ENCODE measurements at regions not wholly inside any gene's neighbourhood (a gene's known extent, or its start where the extent isn't known, plus 50 kb on each side); places are given as distances from the start of the nearest gene placed in this dataset.

DNA sequence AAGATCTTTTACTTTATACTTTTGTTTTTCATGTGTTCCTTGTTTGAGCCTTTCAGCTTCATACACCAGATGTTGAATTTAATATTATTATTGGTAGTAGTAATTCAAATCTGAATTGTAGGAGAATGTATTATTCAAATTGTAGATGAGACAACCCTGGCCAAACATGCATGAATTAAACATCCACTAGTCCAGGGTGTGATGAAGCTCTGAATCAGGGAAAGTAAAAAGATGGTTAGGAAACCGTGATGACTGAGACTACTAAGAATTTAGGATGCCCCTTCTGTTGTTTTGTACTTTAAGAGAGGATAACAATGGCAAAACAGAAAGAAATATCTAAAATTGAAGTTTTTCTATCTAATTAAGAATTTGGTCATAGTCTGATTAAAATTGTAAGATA is 227.8 kb upstream of the CDH2 start:
- no peak overlapping the region for H3K27ac ChIP-seq
- intact Hi-C loops (cut with DNase I) = no loop called here
- H3K4me1 ChIP-seq = no peaks in the 10 kb centered on the region
- H3K27me3 ChIP-seq = no peaks in the 10 kb centered on the region
- no peak for TF ChIP-seq CTCF (IDR thresholded peaks at IDR 0.05)
- no peak overlapping the region for H3K4me3 ChIP-seq
- H3K9me3 ChIP-seq = no peaks in the 10 kb centered on the region
- no peak for DNase-seq
- no peak overlapping the region for H3K9ac ChIP-seq (ENCODE audit: low read depth in 2 of 2, low read length in 2 of 2)
- no peaks in the 10 kb centered on the region for H3K36me3 ChIP-seq

DNA sequence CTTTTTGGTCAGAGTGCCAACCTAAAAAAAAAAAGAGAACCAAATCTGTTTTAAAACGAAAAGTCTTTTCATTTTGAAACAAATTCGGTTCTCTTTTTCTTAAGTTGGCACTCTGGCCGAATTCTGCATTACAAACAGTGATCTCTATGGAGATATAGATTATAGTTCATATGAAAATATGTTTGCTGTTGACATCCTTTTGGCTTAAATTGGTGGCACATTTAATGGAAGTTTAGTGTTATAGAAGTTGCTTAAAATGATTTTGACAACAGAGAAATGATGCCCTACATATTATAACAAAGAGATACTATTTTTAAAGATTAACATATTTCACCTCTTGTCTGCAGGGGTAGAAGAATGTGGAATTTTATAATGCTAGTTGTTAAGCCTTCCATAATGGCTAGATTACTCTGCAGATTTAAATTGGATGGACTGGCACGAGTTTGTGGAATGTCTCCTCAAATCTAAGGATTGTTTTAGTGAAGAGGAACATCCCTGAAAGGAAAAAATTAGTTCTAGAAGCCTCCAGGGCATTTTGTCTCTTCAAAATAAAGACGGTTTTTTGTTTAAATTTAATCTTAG is 222.9 kb upstream of the CDH2 start:
- TF ChIP-seq CTCF (IDR thresholded peaks at IDR 0.05) = no peak
- H3K9ac ChIP-seq (ENCODE audit: low read depth in 2 of 2, low read length in 2 of 2) = no peak overlapping the region
- H3K9me3 ChIP-seq = no peaks in the 10 kb centered on the region
- H3K27me3 ChIP-seq = no peaks in the 10 kb centered on the region
- no peak for DNase-seq
- no peak overlapping the region for H3K4me3 ChIP-seq
- no peaks in the 10 kb centered on the region for H3K4me1 ChIP-seq
- intact Hi-C loops (cut with DNase I) = no loop called here
- H3K36me3 ChIP-seq = no peaks in the 10 kb centered on the region
- H3K27ac ChIP-seq = no peak overlapping the region

- Histone ChIP-seq H3K9ac (ENCODE audit: low read depth in 2 of 2, low read length in 2 of 2) (no peak overlapping the region), H3K4me3 (no peak overlapping the region), H3K4me1 (no peaks in the 10 kb centered on the region), H3K36me3 (no peaks in the 10 kb centered on the region), H3K27me3 (no peaks in the 10 kb centered on the region), H3K27ac (no peak overlapping the region), H3K9me3 (no peaks in the 10 kb centered on the region)
- DNase-seq = no peak
- intact Hi-C loops (cut with DNase I) = no loop called here
- TF ChIP-seq CTCF (IDR thresholded peaks at IDR 0.05) = no peak
Measured at GRCh38 chr18:28398471-28398870, 221.5 kb upstream of the CDH2 start.

- Histone ChIP-seq H3K27ac (no peak overlapping the region), H3K4me3 (no peak overlapping the region), H3K36me3 (no peaks in the 10 kb centered on the region), H3K27me3 (no peaks in the 10 kb centered on the region), H3K9me3 (no peaks in the 10 kb centered on the region), H3K4me1 (no peaks in the 10 kb centered on the region), H3K9ac (ENCODE audit: low read depth in 2 of 2, low read length in 2 of 2) (no peak overlapping the region)
- no peak for TF ChIP-seq CTCF (IDR thresholded peaks at IDR 0.05)
- intact Hi-C loops (cut with DNase I) = no loop called here
- DNase-seq = no peak
Measured at GRCh38 chr18:28390022-28390421, 213.1 kb upstream of the CDH2 start.

DNA sequence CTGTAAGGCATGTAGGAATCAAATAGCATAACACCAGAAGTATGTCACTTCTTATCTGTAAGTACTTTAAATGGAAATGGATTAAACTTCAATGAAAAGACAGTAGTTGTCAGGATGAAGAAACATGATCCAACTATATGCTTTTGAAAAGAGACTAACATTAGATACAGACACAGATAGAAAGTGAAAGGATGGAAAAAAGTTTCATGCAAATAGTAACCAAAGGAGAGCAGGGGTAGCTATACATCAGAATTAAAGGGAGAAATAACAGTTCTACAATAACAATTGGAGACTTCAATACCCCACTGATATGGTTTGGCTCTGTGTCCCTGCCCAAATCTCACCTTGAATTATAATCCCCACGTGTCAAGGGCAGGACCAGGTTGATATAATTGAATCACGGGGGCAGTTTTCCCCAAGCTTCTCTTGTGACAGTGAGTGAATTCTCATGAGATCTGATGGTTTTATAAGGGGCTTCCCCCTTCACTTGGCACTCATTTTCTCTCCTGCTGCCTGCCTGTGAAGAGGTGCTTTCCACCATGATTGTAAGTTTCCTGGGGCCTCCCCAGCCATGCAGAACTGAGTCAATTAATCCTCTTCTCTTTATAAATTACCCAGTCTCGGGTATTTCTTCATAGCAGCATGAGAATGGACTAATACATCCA is 205.4 kb upstream of the CDH2 start:
- Histone ChIP-seq H3K4me3 (no peak overlapping the region), H3K9me3 (no peaks in the 10 kb centered on the region), H3K9ac (ENCODE audit: low read depth in 2 of 2, low read length in 2 of 2) (no peak overlapping the region), H3K27me3 (no peaks in the 10 kb centered on the region), H3K4me1 (no peaks in the 10 kb centered on the region), H3K27ac (no peak overlapping the region), H3K36me3 (no peaks in the 10 kb centered on the region)
- TF ChIP-seq CTCF (IDR thresholded peaks at IDR 0.05) = no peak
- intact Hi-C loops (cut with DNase I) = no loop called here
- no peak for DNase-seq

Measured in colonic mucosa (tissue), 4 donors.